ENCODE measurements at regions not wholly inside any gene's neighbourhood (a gene's known extent, or its start where the extent isn't known, plus 50 kb on each side); places are given as distances from the start of the nearest gene placed in this dataset.

DNA sequence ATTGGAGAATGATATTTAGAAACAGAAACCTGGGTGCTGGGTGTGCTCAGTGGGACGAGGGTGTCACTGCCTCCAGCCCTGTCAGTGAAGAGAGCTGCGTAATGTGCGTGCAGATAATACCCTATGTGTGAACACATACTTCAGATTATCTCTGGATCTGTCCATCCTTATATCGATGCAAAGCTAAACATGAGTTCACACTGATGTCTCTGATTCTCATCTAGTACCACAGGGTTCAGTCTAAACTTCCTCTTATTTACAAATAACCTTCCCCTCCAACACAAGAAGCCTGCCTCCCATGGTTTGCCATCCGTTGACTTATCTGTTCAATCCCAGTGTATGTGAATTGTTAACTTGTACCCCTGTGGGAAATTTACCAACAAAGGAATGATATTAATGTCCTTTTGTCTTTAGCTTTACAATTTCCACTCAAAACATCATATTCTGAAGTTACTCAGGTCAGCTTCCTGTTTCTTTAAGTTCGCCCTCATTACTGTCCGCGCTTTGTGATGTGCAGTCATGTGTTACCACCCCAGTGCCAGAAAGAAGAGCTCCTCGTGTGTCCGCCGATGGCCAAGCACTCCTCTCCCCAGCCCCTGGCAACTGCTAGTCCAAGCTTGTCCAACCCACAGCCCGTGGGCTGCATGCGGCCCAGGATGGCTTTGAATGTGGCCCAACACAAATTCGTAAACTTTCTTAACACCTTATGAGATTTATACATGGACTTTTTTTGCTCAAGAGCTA, 108.2 kb downstream of the RTP5 start:
- POLR2A ChIA-PET = interaction anchor here (1.2 kb wide), 1 partner anchor 11 kb away, joined by 3 read pairs; no protein-coding TSS in a partner anchor
- CTCF ChIA-PET = no interaction called here

More for the DNA sequence above, 108.2 kb downstream of the RTP5 start:
- ATAC-seq (no peak), DNase-seq (ENCODE audit: low read depth, low spot score) (no peak)
- H3K4me2 ChIP-seq (ENCODE audit: low read length) = no peak overlapping the region
- no peak overlapping the region for H3K4me3 ChIP-seq (replicated peaks in 1 of 2; ENCODE audit: low read depth in 1 of 2, low read length in 2 of 2)
- no peaks in the 10 kb centered on the region for H3K79me2 ChIP-seq (ENCODE audit: insufficient read depth, low read length)
- no peak overlapping the region for H2AFZ ChIP-seq (ENCODE audit: low read depth, low read length, poor library complexity, severe bottlenecking)
- no peak overlapping the region for H3K9ac ChIP-seq (ENCODE audit: low read length)
- BruUV-seq (replicated peaks) = no TSS peak
- no peak for TF ChIP-seq POLR2A (IDR thresholded peaks at IDR 0.05; ENCODE audit: borderline replicate concordance, extremely low read depth, insufficient read depth, insufficient read length)
- TF ChIP-seq CTCF (IDR thresholded peaks at IDR 0.05 in 2 of 3, conservative IDR thresholded peaks at IDR 0.05 in 1 of 3; ENCODE audit: borderline replicate concordance in 1 of 3, insufficient read depth in 1 of 3, low read depth in 2 of 3, low read length in 2 of 3) = no peak
- TF ChIP-seq ELF1 (IDR thresholded peaks at IDR 0.05; ENCODE audit: borderline replicate concordance, low read depth) = no peak
- no peak for TF ChIP-seq MAX (IDR thresholded peaks at IDR 0.05)
- no peak for TF ChIP-seq EZH2phosphoT487 (IDR thresholded peaks at IDR 0.05; ENCODE audit: borderline replicate concordance)
- TF ChIP-seq EGR1 (IDR thresholded peaks at IDR 0.05; ENCODE audit: low read depth) = no peak
- TF ChIP-seq SRF (IDR thresholded peaks at IDR 0.05; ENCODE audit: low read depth) = no peak
- no peak for TF ChIP-seq JUND (IDR thresholded peaks at IDR 0.05)
- no peak for TF ChIP-seq RAD21 (IDR thresholded peaks at IDR 0.05; ENCODE audit: low read depth)
- no peak for TF ChIP-seq CEBPB (IDR thresholded peaks at IDR 0.05; ENCODE audit: low read depth)
- TF ChIP-seq SIN3A (IDR thresholded peaks at IDR 0.05; ENCODE audit: low read depth) = no peak
- TF ChIP-seq EZH2 (IDR thresholded peaks at IDR 0.05) = no peak
- TF ChIP-seq FOSL1 (IDR thresholded peaks at IDR 0.05; ENCODE audit: low read depth) = no peak
- no peak for TF ChIP-seq REST (IDR thresholded peaks at IDR 0.05; ENCODE audit: low read depth)
- TF ChIP-seq YY1 (IDR thresholded peaks at IDR 0.05; ENCODE audit: extremely low read depth, insufficient replicate concordance, low read depth, low read length) = no peak
- TF ChIP-seq POLR2AphosphoS5 (IDR thresholded peaks at IDR 0.05; ENCODE audit: low read depth, low read length) = no peak
- TF ChIP-seq ZBTB33 (IDR thresholded peaks at IDR 0.05; ENCODE audit: extremely low read depth, insufficient replicate concordance, low read length) = no peak
- intact Hi-C loops (cut with micrococcal nuclease) = no loop called here
- no peaks in the 10 kb centered on the region for H3K27me3 ChIP-seq (ENCODE audit: insufficient read depth, low read length)
- H3K4me1 ChIP-seq (ENCODE audit: control insufficient read depth in 1 of 2, insufficient read depth in 2 of 2, low read length in 2 of 2) = no peaks in the 10 kb centered on the region
- no peaks in the 10 kb centered on the region for H3K9me3 ChIP-seq (ENCODE audit: control insufficient read depth in 1 of 2, insufficient read depth in 1 of 2, low read depth in 1 of 2, low read length in 2 of 2)
- H3K36me3 ChIP-seq (ENCODE audit: control insufficient read depth in 1 of 2, insufficient read depth in 2 of 2, low read length in 2 of 2) = no peaks in the 10 kb centered on the region
- H4K20me1 ChIP-seq (ENCODE audit: insufficient read depth) = no peaks in the 10 kb centered on the region
- no peak overlapping the region for H3K27ac ChIP-seq (ENCODE audit: low read depth, low read length)
- no peaks in the 10 kb centered on the region for H3K9me2 ChIP-seq (ENCODE audit: insufficient read depth)
- RAD21 ChIA-PET (ENCODE audit: low non-redundant PET in 1 of 2, low total read pairs in 2 of 2, uncharacterized antibody in 2 of 2, unreplicated experiment in 2 of 2) = no interaction called here
